Urinary bladder (tissue), 3 donors: ENCODE measurements at regions not wholly inside any gene's neighbourhood (a gene's known extent, or its start where the extent isn't known, plus 50 kb on each side); places are given as distances from the start of the nearest gene placed in this dataset.

Experiments
- DNase-seq: peaks from one replicate; pipeline ENCODE4 v3.0.0-alpha.2; 2015; ENCODE audit errors: extremely low spot score
- H3K27ac ChIP-seq: one replicate; pipeline ENCODE4 v1.5.1; 2013; ENCODE audit warnings: low read depth, mild to moderate bottlenecking, moderate library complexity
- H3K36me3 ChIP-seq: one replicate; pipeline ENCODE4 v1.6.1; 2013; ENCODE audit warnings: mild to moderate bottlenecking, moderate library complexity; ENCODE audit not compliant: insufficient read depth
- H3K4me1 ChIP-seq: one replicate; pipeline ENCODE4 v1.6.1; 2013; ENCODE audit warnings: mild to moderate bottlenecking, moderate library complexity; ENCODE audit not compliant: insufficient read depth
- H3K4me3 ChIP-seq: one replicate; pipeline ENCODE4 v1.5.1; 2013; ENCODE audit warnings: low read depth, low read length
- WGBS: extraction: QIAGEN DNeasy Blood & Tissue Kit; methylation state at CpG from one replicate; pipeline ENCODE4 v1.1.7; 2013; 5-methylcytosine and 5-hydroxymethylcytosine counted together
- donor health status: healthy with polysubstance abuse.
- donor health status: healthy.

- H3K36me3 ChIP-seq = no peaks in the 10 kb centered on the region
- H3K27ac ChIP-seq = no peak overlapping the region
- DNase-seq = no peak
- 83% methylated on average over 3 of the region's 3 CpGs for WGBS
- no peak overlapping the region for H3K4me3 ChIP-seq
- no peaks in the 10 kb centered on the region for H3K4me1 ChIP-seq
Observed at GRCh38 chr12:115323223-115323905, 639.4 kb upstream of the TBX3 start.

DNA sequence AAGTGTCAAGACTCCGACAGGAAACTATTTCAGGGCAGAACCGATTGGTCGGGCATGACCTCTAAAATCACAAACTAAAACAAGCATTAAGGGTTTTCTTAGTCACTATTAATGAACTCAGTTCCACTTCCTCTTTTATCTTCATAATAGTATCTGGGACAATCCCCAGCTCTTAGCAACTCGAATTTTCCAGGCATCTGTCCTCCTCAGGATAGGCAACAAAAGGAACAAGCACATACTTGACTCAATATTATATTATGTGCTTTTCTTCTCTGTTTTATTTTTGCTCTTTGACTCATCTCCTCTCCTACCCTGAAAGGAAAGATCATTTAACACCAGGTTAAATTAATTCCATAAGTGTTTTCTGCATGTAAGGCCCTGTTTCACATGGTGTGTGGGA, 638.3 kb upstream of the TBX3 start:
- no peak for DNase-seq
- H3K4me3 ChIP-seq = no peak overlapping the region
- H3K36me3 ChIP-seq = no peaks in the 10 kb centered on the region
- no peaks in the 10 kb centered on the region for H3K4me1 ChIP-seq
- H3K27ac ChIP-seq = no peak overlapping the region
- WGBS = 62% methylated on average over 4 of the region's 4 CpGs

DNA sequence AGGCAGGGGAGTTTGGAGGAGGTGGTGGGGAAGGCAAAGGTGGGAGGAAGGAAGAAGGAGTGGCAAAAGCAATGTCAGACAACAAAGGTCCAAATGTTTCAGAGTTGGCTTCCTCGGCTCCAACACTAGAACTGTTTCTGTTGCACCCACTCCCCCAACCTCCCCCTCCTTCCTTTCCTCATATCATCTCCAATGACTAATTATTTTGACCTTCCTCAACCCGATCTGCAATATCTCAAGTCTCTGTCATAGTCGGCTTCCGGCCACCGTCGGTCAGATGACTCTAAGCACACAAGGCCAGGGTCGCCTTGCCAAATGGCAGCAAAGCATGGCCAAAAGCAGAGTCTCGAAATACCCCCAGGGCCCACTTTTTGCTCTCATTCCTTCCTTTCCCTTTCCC, 637.0 kb upstream of the TBX3 start:
- Histone ChIP-seq H3K36me3 (no peaks in the 10 kb centered on the region), H3K4me3 (no peak overlapping the region), H3K27ac (no peak overlapping the region), H3K4me1 (no peaks in the 10 kb centered on the region)
- WGBS = 74% methylated on average over 8 of the region's 8 CpGs
- DNase-seq = no peak

DNA sequence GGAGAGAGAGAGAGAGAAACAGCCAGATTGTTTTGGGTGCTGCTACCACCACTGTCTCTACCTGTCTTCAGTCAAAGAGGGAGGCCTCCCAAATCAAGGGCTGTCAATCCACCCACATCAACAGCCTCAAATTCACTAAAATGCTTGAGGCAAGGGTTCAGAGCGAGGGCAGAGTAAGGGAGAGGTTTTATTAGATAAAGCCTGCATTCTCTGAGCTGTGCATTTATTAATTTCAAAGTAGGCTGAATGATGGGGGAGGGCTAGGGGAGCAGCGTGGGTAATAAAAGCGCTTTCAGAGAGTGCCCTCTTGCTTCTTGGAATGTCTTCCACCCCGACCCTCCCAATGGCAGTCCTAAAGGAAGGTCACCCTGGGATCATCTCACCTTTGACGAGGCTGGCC, 636.5 kb upstream of the TBX3 start:
- H3K4me1 ChIP-seq = no peaks in the 10 kb centered on the region
- WGBS = 72% methylated on average over 5 of the region's 5 CpGs
- H3K4me3 ChIP-seq = no peak overlapping the region
- no peak overlapping the region for H3K27ac ChIP-seq
- DNase-seq = no peak
- no peaks in the 10 kb centered on the region for H3K36me3 ChIP-seq

DNA sequence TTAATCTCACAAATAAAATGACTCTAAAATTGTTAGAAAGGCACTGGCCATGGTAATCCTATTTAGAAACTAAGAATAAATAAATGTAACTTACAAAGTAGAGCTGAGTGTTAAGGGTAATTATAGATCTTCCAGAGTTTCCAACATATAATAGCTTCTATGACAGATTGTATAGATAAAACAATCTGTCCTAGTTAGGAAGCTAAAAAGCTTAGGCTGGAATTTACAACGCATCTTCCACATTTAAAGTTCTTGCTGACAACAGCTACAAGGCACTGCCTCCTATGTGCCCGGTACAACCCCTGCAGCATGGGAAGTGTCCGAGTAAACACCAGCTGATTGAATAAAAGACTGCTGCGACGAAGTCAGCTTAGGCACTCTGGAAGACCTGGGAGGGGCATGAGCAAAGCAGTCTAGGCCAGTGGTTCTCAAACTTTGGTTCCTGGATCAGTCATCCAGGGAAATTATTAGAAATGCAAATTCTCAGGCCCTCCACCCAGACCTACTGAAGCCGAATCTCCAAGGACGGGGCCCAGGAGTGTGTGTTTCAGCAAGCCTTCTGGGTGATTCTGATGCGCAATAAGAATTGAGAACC, 635.6 kb upstream of the TBX3 start:
- DNase-seq = no peak
- Histone ChIP-seq H3K36me3 (no peaks in the 10 kb centered on the region), H3K4me1 (no peaks in the 10 kb centered on the region), H3K27ac (no peak overlapping the region), H3K4me3 (no peak overlapping the region)
- 74% methylated on average over 8 of the region's 8 CpGs for WGBS

GRCh38 chr12:115313929-115314328, 630.0 kb upstream of the TBX3 start:
- H3K4me1 ChIP-seq = no peaks in the 10 kb centered on the region
- WGBS = 33% methylated on average over 2 of the region's 2 CpGs

GRCh38 chr12:115312901-115313300, 628.9 kb upstream of the TBX3 start:
- Histone ChIP-seq H3K36me3 (no peaks in the 10 kb centered on the region), H3K4me3 (no peak overlapping the region), H3K27ac (no peak overlapping the region), H3K4me1 (no peaks in the 10 kb centered on the region)
- 83% methylated on average over 3 of the region's 3 CpGs for WGBS
- no peak for DNase-seq

More at GRCh38 chr12:115313929-115314328, 630.0 kb upstream of the TBX3 start:
- DNase-seq = no peak
- H3K36me3 ChIP-seq = no peaks in the 10 kb centered on the region
- H3K27ac ChIP-seq = no peak overlapping the region
- H3K4me3 ChIP-seq = no peak overlapping the region

DNA sequence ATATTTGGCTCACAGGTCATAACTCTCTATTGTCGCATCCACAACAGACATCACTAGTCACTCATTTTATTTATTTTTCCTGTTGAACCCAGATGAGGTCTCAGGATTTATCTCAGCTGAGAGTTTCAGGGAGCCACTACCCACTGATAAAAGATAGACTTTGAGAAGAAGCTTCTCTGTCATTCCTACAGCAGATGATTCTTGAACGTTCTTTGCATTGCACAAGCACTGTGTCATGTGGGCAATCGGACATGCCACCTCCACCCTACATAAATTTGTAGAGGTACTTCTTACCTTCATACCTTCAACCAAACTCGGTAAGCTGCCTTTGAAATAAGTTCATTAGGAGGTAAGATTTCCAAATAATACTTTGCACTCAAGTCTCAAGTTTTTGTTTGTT, 627.9 kb upstream of the TBX3 start:
- H3K27ac ChIP-seq = no peak overlapping the region
- no peak for DNase-seq
- no peak overlapping the region for H3K4me3 ChIP-seq
- H3K4me1 ChIP-seq = no peaks in the 10 kb centered on the region
- H3K36me3 ChIP-seq = no peaks in the 10 kb centered on the region
- WGBS = 90% methylated on average over 4 of the region's 4 CpGs

- WGBS = 96% methylated on average over 1 of the region's 1 CpG
- Histone ChIP-seq H3K36me3 (no peaks in the 10 kb centered on the region), H3K4me1 (no peaks in the 10 kb centered on the region), H3K27ac (no peak overlapping the region), H3K4me3 (no peak overlapping the region)
- no peak for DNase-seq
Observed at GRCh38 chr12:115308918-115309317, 624.9 kb upstream of the TBX3 start.

DNA sequence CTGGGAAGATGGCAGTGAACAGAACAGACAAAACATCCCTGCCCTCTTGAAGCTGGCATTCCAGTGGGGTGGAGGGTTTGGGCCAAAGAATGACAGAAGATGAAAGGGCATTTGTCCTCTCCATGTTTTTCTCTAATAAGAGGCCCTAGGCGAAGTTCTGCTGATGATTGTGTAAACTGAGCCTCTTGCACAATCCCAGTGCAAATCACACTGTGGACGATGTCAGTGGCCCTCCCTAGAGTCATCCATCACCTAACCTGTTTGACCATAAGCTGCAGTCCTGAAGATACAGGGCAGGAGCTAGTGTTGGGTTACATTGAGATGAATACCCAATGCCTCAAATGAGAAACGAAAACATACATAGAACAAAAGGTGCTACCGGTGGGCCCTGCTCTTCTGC, 622.4 kb upstream of the TBX3 start:
- WGBS = 88% methylated on average over 4 of the region's 4 CpGs
- H3K27ac ChIP-seq = no peak overlapping the region
- H3K36me3 ChIP-seq = no peaks in the 10 kb centered on the region

DNA sequence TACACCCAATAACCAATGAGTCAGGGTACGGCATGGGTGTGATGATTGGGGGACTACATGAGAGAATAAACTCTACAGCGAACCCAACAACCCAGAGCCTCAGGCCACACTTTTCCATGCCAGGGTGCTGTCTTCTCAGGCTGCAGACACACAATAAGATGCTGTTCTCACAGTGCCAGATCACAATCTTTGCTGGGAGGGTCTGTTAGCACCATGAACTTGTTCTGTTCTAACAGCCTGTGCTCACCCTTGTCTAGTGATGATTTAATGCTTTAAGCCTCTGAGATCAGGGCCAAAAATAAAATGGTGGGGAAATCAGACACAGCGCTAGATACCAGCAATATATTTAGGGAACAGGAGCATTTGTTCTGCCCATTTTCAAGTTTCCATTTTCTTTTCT, 621.9 kb upstream of the TBX3 start:
- no peak overlapping the region for H3K27ac ChIP-seq
- DNase-seq = no peak
- H3K4me3 ChIP-seq = no peak overlapping the region
- 86% methylated on average over 3 of the region's 3 CpGs for WGBS
- no peaks in the 10 kb centered on the region for H3K36me3 ChIP-seq
- no peaks in the 10 kb centered on the region for H3K4me1 ChIP-seq

More for the DNA sequence above, 622.4 kb upstream of the TBX3 start:
- no peaks in the 10 kb centered on the region for H3K4me1 ChIP-seq
- H3K4me3 ChIP-seq = no peak overlapping the region
- no peak for DNase-seq

DNA sequence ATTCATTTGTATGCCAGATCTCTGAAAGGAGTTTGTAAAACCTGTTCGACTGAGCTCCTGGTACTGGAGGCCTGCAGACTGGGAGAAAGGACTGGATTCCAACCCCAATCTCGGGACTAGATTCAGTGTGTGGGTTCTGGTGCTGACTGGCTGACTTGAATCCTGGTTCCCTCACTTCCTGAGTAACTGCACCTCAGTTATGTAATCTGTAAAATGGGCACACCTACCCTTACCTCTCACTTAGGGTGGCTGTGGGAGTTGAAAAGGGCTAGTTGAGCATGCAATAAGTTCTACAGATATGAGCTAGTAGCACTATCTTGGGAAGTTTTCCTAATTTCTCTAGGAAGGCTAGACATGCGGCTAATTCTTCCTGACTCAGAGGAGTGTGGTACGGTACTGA, 621.3 kb upstream of the TBX3 start:
- Histone ChIP-seq H3K36me3 (no peaks in the 10 kb centered on the region), H3K27ac (no peak overlapping the region), H3K4me1 (no peaks in the 10 kb centered on the region), H3K4me3 (no peak overlapping the region)
- no peak for DNase-seq
- 96% methylated on average over 4 of the region's 4 CpGs for WGBS

DNA sequence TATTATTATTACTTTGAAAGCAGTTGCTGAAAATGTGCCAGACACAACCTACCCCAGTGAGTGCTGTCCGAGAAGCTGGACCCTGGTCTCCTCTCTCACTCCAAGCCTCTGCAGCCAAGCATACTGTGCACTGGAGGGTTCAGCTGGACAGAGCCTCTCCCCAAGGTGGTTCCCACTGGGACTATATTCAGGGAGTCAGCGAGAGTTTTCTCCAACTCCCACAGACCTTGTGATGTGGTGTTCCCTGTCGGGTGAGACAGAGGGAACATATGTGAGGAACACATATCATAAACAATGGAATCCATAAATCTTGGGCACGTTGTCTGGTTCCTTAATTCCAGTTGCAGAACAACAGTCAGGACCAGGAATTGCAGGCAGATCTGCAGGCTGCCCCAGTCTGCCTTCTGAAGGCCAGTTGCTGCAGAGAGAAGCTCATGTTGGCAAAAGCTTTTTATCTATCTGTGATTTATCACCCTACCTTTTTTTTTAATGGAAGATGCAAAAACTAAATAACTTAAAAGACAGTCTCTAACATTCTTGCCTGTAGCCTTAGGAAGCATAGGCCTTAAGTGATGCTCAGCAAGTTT, 619.8 kb upstream of the TBX3 start:
- H3K27ac ChIP-seq = no peak overlapping the region
- no peaks in the 10 kb centered on the region for H3K36me3 ChIP-seq
- no peak for DNase-seq
- no peak overlapping the region for H3K4me3 ChIP-seq
- no peaks in the 10 kb centered on the region for H3K4me1 ChIP-seq
- WGBS = 50% methylated on average over 4 of the region's 4 CpGs

- H3K27ac ChIP-seq = no peak overlapping the region
- WGBS = 88% methylated on average over 2 of the region's 2 CpGs
- DNase-seq = no peak
- no peaks in the 10 kb centered on the region for H3K4me1 ChIP-seq
- no peaks in the 10 kb centered on the region for H3K36me3 ChIP-seq
- no peak overlapping the region for H3K4me3 ChIP-seq
Observed at GRCh38 chr12:115297445-115297844, 613.5 kb upstream of the TBX3 start.
